Hindlimb muscle (tissue), 1 donor: ENCODE measurements at regions not wholly inside any gene's neighbourhood (a gene's known extent, or its start where the extent isn't known, plus 50 kb on each side); places are given as distances from the start of the nearest gene placed in this dataset.

ENCODE experiments used
- DNase-seq: peaks from one replicate; pipeline ENCODE4 v3.0.0-alpha.2; 2013

GRCh38 chr4:189414021-189414420 is 526.7 kb upstream of the FRG1 start:
- no peak for DNase-seq

GRCh38 chr4:189420572-189420971 is 520.1 kb upstream of the FRG1 start:
- no peak for DNase-seq

- DNase-seq, result no peak
Observed at GRCh38 chr4:189436207-189436606, 504.5 kb upstream of the FRG1 start.

DNA sequence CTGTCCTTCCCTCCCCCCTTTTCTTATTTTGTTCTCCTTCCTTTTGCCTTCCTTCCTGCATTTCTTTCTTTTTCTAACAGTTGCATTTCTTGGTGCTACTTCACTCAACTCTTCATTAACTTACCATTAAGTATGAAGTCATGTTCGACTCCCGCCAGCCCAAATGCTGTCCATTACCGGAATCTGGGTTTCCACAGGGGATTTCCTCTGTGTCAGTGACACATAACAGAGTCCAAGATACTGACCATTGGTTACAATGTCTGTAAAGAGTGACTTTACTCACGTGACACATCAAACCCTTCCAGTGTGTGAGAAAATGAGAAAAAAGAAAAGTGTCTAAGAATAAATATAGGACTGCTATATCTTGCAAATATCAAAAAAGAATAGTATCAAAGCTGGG is 500.0 kb upstream of the FRG1 start:
- no peak for DNase-seq

DNA sequence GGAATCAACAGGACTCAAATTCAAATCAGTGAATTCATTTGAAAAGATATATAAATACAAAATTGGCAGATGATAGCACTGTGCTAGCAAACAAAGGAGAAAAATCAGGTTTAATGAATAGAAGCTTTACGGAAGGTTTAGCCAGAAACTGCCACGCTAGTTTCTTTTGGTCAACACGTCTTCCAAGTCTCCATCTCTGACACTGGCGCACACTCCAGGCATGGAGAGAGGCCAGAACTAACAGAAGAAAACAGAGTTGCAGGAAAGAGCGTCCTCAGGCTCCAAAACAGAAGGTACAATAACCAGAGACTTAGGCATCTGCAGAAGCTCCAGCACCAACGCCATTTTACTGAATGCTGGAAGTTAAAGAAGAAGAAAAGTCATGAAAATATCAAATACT is 497.3 kb upstream of the FRG1 start:
- no peak for DNase-seq

GRCh38 chr4:189445613-189446012 is 495.1 kb upstream of the FRG1 start:
- no peak for DNase-seq

- DNase-seq, result no peak
Observed at GRCh38 chr4:189463734-189464133, 476.9 kb upstream of the FRG1 start.

DNA sequence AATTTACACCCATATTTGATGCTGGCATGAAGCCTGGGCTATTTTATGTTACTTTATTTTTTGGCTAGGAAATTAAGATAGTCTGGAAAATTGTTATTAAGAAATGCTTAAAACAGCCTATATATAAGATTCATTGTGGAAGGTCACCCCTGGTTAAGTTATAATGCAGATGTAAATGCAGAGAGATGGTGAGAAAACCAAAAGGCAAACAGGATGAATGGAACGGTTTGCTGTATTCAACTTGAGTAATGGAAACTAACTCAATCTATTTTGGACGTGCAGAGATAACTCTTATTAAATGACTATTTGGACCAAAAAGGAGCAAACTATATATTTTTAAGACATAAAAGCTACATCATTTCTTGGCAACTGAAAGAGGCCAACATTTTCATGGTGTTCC is 446.3 kb upstream of the FRG1 start:
- DNase-seq, result peak; percentile 64

DNA sequence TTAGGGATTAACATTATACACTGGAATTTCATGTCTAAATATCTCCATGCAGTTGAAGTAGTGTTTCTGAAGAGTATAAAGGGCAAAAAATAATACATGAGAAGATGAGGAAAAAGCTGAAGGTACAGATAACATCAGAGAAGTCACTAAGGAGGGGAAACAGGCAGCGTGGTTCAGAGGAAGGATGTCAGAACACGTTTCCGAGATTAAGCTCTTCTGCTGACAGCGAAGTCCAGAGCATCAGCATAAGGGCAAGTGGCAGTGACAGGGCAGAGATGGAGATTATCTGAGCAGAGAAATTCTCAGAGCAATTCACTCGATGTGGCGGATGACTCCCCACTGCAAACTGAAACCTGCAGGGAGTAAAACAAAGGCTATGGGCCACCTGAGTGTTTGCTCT is 443.2 kb upstream of the FRG1 start:
- no peak for DNase-seq

GRCh38 chr4:189497996-189498395 is 442.7 kb upstream of the FRG1 start:
- no peak for DNase-seq

DNA sequence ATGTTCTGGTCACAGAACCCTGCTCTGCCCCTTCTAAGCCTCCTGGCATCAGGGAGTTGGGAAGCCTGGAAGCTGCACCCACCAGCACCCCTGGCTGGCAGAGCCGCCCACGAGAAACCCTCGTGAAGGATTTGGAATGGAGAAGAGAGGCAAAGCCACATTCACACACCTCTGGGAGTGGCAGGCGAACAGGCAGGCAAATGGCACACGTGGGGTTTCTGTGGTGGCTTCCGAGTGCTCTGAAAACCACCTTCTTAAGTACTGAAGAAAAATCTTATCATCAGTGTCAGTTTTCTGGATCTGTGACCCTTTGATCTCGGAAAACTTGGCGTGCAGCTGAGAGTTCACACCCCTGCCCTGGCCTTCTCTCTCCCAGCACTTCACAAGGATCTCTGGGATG is 442.2 kb upstream of the FRG1 start:
- DNase-seq, result no peak

DNA sequence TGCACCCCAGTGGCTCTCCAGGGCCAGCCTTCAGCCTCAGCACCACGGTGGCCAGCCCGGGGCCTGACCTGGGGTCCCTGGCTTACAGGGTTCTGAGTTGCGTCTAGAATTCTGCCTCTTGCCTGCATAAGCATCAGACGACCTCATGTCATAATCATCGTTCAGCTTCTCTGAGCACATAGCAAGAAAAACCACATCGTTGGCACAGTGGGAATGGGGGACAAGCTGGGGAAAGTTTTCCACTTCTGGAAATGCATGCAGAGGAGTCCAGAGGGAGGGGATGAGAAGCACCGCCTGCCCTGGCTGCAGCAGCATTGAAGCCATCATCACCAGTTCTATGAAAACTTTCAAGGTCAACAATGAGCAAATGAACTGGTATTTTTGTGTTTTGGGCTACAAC is 441.0 kb upstream of the FRG1 start:
- DNase-seq, result no peak

DNA sequence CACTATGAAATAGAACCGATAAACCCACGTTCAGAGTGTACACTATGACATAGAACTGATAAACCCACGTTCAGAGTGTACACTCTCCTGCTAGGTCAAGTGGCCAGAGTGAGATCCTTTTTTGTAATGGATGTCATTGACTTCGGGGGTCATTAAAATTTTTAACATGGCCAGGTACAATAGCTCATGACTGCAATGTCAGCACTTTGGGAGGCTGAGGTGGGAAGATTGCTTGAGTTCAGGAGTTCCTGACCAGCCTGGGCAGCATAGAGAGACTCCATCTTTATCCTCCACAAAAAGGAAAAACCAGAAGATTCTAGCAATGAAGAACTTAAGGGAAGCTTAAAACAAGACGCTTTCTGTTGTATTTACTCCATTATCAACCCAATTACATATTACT is 439.7 kb upstream of the FRG1 start:
- DNase-seq, result no peak

DNA sequence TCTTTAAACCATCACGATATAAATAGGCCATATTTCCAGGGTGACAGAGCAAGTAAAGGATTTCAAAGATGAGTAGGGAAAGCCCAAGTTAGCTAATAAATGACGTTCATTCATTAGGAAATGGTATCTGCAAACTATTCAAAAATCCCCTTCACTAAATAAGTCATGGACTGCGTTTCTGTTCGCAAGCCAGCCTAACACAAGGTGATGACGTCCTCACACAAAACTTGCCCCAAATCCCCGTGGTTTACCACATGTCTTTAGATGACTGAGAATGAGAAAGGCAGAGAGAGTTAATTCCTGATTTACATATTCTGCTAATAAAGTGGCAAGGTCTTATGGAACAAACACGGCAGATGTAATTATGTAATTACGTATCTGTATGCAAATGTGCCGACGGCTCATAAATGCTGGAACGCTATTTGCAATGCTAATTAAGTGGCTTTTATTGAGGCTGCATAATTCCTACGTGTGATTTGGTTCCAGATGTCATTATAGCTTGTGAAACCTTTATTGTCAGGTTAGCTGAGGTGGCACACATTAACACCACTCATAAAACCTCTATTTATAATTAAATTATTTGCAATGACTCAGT is 437.7 kb upstream of the FRG1 start:
- no peak for DNase-seq

GRCh38 chr4:189504220-189504619 is 436.5 kb upstream of the FRG1 start:
- no peak for DNase-seq

DNA sequence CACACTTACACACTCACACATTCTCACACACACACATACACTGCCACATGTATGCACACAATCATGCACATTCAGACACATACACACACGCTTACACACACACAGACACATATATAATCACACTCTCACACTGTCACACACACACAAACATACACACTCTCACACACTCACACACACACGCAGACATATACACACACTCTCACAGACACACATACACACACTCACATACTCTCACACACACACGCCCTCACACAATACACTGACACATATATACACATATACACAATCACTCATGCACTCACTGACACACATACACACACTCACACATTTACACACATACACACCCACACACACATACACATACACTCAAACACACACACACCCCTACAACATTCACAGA is 435.3 kb upstream of the FRG1 start:
- DNase-seq, result no peak

DNA sequence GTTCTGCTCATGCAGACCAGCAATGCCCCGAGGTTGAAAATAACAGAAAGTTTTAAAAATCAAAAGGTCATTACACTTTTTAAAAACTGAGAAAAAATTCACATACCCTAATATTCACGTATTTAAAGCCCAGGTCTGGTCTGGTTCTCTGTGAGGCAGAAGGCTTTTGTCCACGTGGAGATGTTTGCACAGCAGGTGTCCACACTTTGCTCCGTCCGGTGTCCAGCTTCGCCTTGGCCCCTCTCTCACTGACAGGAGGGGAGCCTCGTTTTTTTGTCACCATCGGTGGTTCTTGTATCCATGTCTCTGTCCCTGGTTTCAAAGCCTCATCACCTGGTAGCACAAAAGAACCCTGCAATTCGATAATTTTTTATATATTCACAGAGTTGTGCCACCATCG is 434.6 kb upstream of the FRG1 start:
- no peak for DNase-seq

GRCh38 chr4:189507060-189507459 is 433.6 kb upstream of the FRG1 start:
- DNase-seq, result no peak

DNA sequence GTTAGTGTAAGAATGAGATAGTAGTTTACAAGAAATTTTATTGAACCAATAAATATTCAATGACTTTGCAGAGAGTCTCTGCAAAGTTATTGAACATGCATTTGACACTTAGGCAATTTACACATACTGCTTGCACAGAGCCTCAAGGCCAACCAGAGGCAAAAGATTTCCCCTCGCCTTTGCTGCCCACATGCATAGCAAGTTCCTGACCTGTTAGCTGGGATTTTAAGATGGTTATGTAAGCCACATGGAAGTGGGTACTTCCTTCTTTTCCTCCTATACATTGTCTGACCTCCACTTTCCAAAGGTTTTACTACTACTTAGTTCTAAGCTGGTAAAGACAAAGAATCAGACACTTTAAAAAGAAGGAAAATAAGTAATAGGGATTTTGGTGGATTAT is 430.1 kb upstream of the FRG1 start:
- no peak for DNase-seq

- no peak for DNase-seq
Observed at GRCh38 chr4:189511581-189511980, 429.1 kb upstream of the FRG1 start.

GRCh38 chr4:189513421-189513820 is 427.3 kb upstream of the FRG1 start:
- no peak for DNase-seq

- DNase-seq, result no peak
Observed at GRCh38 chr4:189514209-189514608, 426.5 kb upstream of the FRG1 start.

DNA sequence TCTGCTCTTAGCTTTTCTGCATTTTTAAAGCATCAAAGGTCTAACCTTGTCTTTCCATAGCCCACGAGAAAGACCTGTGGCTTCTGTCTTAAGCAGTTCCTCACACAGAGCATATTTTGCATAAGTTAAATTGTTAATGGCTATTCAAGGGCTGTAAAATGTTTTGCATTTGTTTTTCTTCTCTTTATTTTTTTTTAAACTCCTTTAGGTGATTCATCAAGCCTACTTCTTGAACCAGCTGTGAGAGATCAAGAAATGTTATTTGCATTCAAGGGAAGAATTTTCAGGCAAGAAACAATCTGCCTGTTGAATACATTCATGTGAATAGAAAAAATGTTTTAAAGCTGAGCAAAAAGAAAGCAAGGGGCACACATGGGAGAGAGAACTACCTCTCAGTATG is 423.8 kb upstream of the FRG1 start:
- DNase-seq, result no peak

DNA sequence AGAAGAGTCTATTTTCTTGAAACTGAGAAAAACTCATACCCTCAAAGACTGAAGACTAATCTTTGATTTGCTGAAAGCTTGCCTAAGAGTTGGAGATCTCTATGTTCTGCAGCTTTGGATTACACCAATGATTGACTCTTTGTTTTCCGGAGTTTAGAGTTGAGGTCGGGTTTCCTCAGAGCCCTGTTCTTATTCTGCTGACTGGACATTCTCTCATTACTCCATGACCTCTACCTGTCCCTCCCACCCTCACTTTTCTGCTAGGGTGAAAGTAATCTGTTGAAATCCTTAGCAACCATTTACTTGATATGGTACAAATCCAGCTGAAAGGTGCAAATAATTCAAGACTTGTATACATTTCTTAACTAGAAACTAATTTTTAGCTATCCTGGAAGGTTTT is 421.5 kb upstream of the FRG1 start:
- DNase-seq, result no peak

DNA sequence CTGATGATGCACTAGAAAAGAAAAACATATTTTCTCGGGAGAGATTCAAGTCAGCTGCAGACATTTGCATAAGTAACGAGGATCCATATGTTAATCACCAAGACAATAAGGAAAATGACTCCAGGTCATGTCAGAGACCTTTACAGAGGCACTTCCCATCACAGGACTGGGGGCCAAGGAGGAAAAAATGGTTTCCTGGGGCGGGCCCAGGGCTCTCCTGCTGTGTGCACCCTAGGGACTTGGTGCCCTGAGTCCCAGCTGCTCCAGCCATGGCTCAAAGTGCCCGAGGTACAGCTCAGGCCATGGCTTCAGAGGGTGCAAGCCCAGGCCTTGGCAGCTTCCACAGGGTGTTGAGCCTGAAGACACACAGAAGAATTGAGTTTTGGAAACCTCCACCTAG is 415.4 kb upstream of the FRG1 start:
- no peak for DNase-seq

- no peak for DNase-seq
Observed at GRCh38 chr4:189530848-189531247, 409.8 kb upstream of the FRG1 start.
